ENCODE measurements at regions not wholly inside any gene's neighbourhood (a gene's known extent, or its start where the extent isn't known, plus 50 kb on each side); places are given as distances from the start of the nearest gene placed in this dataset.
"Not testable (repeated sequence)": the region's sequence is repeated elsewhere in the genome, so short reads cannot be mapped to it uniquely, and the experiment has no call there.

- no peak overlapping the region for H3K4me3 ChIP-seq
- no peaks in the 10 kb centered on the region for H3K36me3 ChIP-seq (ENCODE audit: control insufficient read depth in 4 of 4, insufficient read depth in 4 of 4, low read length in 4 of 4)
- H3K9ac ChIP-seq (ENCODE audit: insufficient read depth in 1 of 2, low read length in 2 of 2), result no peak overlapping the region
- 91 to 94% methylated on average over 3 of the region's 3 CpGs for WGBS, 2 donors
- no peak for ATAC-seq (ENCODE audit: insufficient read depth, low FRiP score)
- peaks cover 0 to 14% (median 5%) of the 10 kb centered on the region in 4 donors for H3K9me3 ChIP-seq (ENCODE audit: control insufficient read depth in 4 of 4, insufficient read depth in 3 of 4, low read length in 3 of 4)
- TF ChIP-seq, protein P1, sequence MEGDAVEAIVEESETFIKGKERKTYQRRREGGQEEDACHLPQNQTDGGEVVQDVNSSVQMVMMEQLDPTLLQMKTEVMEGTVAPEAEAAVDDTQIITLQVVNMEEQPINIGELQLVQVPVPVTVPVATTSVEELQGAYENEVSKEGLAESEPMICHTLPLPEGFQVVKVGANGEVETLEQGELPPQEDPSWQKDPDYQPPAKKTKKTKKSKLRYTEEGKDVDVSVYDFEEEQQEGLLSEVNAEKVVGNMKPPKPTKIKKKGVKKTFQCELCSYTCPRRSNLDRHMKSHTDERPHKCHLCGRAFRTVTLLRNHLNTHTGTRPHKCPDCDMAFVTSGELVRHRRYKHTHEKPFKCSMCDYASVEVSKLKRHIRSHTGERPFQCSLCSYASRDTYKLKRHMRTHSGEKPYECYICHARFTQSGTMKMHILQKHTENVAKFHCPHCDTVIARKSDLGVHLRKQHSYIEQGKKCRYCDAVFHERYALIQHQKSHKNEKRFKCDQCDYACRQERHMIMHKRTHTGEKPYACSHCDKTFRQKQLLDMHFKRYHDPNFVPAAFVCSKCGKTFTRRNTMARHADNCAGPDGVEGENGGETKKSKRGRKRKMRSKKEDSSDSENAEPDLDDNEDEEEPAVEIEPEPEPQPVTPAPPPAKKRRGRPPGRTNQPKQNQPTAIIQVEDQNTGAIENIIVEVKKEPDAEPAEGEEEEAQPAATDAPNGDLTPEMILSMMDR (IDR thresholded peaks at IDR 0.05; ENCODE audit: control extremely low read depth, extremely low read depth), result no peak
- H3K4me1 ChIP-seq (ENCODE audit: control insufficient read depth in 5 of 5, insufficient read depth in 5 of 5, low read length in 5 of 5), result no peaks in the 10 kb centered on the region
- H3K27ac ChIP-seq (ENCODE audit: low read depth in 1 of 2, low read length in 1 of 2), result no peak overlapping the region
- no peak for DNase-seq
- H3K27me3 ChIP-seq (ENCODE audit: control insufficient read depth in 3 of 3, insufficient read depth in 3 of 3, low read length in 2 of 3), result no peaks in the 10 kb centered on the region
Observed at GRCh38 chr2:107558295-107558694, 268.4 kb upstream of the RGPD4 start.

DNA sequence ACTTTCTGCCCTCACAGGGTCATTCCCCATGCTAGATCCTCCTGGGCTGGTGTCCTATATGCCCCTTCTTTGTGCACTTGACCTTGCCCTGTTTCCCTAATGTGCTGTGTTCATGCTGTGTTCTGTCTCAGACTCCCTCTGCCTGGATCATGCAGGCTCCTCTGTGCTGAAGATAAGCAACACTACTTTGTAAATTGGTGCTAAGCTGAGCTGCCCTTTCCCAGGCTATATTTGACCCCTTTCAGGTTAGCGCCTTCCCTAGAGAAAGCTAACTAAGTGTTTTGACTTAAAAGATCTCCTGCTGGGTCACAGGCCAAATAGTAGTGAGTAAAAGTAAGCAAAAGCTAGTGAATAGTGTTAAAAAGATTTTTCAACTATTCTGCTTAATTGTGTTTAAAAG lies 257.2 kb upstream of the RGPD4 start:
- DNase-seq, result no peak
- no peaks in the 10 kb centered on the region for H3K4me1 ChIP-seq (ENCODE audit: control insufficient read depth in 5 of 5, insufficient read depth in 5 of 5, low read length in 5 of 5)
- H3K27ac ChIP-seq (ENCODE audit: low read depth in 1 of 2, low read length in 1 of 2), result no peak overlapping the region
- no peaks in the 10 kb centered on the region for H3K36me3 ChIP-seq (ENCODE audit: control insufficient read depth in 4 of 4, insufficient read depth in 4 of 4, low read length in 4 of 4)
- H3K9me3 ChIP-seq (ENCODE audit: control insufficient read depth in 4 of 4, insufficient read depth in 3 of 4, low read length in 3 of 4), result peaks cover 0 to 2% (median 0%) of the 10 kb centered on the region in 4 donors
- no peak overlapping the region for H3K4me3 ChIP-seq
- ATAC-seq (ENCODE audit: insufficient read depth, low FRiP score), result no peak
- H3K27me3 ChIP-seq (ENCODE audit: control insufficient read depth in 3 of 3, insufficient read depth in 3 of 3, low read length in 2 of 3), result no peaks in the 10 kb centered on the region
- TF ChIP-seq, protein P1 (IDR thresholded peaks at IDR 0.05; ENCODE audit: control extremely low read depth, extremely low read depth), result no peak
- WGBS, 2 donors, result 72 to 74% methylated on average over 1 of the region's 1 CpG
- H3K9ac ChIP-seq (ENCODE audit: insufficient read depth in 1 of 2, low read length in 2 of 2), result no peak overlapping the region

DNA sequence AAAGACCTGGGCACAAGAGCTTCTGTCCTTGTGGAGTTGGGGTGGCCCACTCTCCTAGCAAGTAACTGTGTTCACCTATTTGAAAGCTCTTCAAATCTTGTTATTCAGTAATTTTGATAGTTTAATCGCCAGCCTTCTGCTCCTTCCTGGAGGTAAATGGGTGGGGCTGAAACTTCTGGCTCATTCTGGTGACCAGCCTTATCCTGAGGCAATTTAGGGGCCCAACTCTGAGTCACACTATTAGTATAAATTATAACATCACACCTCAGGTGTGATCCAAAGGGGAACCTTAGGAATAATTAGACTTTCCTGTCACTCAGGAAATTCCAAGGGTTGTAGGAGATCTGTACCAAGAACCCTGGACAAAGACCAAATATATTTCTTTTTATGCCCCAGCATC lies 255.8 kb upstream of the RGPD4 start:
- no peak overlapping the region for H3K4me3 ChIP-seq
- TF ChIP-seq, protein P1 (IDR thresholded peaks at IDR 0.05; ENCODE audit: control extremely low read depth, extremely low read depth), result no peak
- no peaks in the 10 kb centered on the region for H3K4me1 ChIP-seq (ENCODE audit: control insufficient read depth in 5 of 5, insufficient read depth in 5 of 5, low read length in 5 of 5)
- WGBS, 2 donors, result 60 to 82% methylated on average over 1 of the region's 1 CpG
- H3K36me3 ChIP-seq (ENCODE audit: control insufficient read depth in 4 of 4, insufficient read depth in 4 of 4, low read length in 4 of 4), result no peaks in the 10 kb centered on the region
- ATAC-seq (ENCODE audit: insufficient read depth, low FRiP score) (no peak), DNase-seq (no peak)
- H3K27ac ChIP-seq (ENCODE audit: low read depth in 1 of 2, low read length in 1 of 2), result no peak overlapping the region
- H3K27me3 ChIP-seq (ENCODE audit: control insufficient read depth in 3 of 3, insufficient read depth in 3 of 3, low read length in 2 of 3), result no peaks in the 10 kb centered on the region
- no peak overlapping the region for H3K9ac ChIP-seq (ENCODE audit: insufficient read depth in 1 of 2, low read length in 2 of 2)
- peaks cover 0 to 2% (median 0%) of the 10 kb centered on the region in 4 donors for H3K9me3 ChIP-seq (ENCODE audit: control insufficient read depth in 4 of 4, insufficient read depth in 3 of 4, low read length in 3 of 4)

DNA sequence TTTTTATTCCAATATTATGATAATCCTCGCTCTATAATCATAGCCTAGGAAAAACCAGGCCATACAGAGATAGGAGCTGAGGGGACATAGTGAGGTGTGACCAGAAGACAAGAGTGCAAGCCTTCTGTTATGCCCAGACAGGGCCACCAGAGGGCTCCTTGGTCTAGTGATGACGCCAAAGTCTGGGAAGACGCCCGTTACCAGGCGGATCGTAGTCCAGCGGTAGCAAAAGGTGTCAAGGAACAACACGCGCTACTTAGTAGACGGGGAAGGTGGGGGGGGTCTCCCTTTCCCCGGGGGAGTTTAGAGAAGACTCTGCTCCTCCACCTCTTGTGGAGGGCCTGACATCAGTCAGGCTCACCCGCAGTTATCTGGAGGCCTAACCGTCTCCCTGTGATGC lies 253.8 kb upstream of the RGPD4 start:
- not testable (repeated sequence) for H3K27me3 ChIP-seq (ENCODE audit: control insufficient read depth in 3 of 3, insufficient read depth in 3 of 3, low read length in 2 of 3); H3K9ac ChIP-seq (ENCODE audit: insufficient read depth in 1 of 2, low read length in 2 of 2); H3K9me3 ChIP-seq (ENCODE audit: control insufficient read depth in 4 of 4, insufficient read depth in 3 of 4, low read length in 3 of 4); H3K36me3 ChIP-seq (ENCODE audit: control insufficient read depth in 4 of 4, insufficient read depth in 4 of 4, low read length in 4 of 4); H3K4me3 ChIP-seq; DNase-seq; ATAC-seq (ENCODE audit: insufficient read depth, low FRiP score); H3K27ac ChIP-seq (ENCODE audit: low read depth in 1 of 2, low read length in 1 of 2); H3K4me1 ChIP-seq (ENCODE audit: control insufficient read depth in 5 of 5, insufficient read depth in 5 of 5, low read length in 5 of 5)
- 76 to 78% methylated on average over 11 to 12 of the region's 13 CpGs for WGBS, 2 donors
